ENCODE measurements at regions not wholly inside any gene's neighbourhood (a gene's known extent, or its start where the extent isn't known, plus 50 kb on each side); places are given as distances from the start of the nearest gene placed in this dataset.

GRCh38 chr14:49997991-49998390, 105.1 kb downstream of the ARF6 start:
- Histone ChIP-seq H3K36me3 (no peaks in the 10 kb centered on the region), H3K4me3 (replicated peaks in 1 of 3) (no peak overlapping the region), H3K4me1 (peaks cover 41 to 45% of the 10 kb centered on the region in 2 donors), H3K27me3 (no peaks in the 10 kb centered on the region), H3K9me3 (no peaks in the 10 kb centered on the region), H3K27ac (no peak overlapping the region)
- intact Hi-C loops (cut with DNase I) = no loop called here
- no peak for TF ChIP-seq CTCF (IDR thresholded peaks at IDR 0.05)
- no peak for TF ChIP-seq POLR2A (IDR thresholded peaks at IDR 0.05)
- WGBS, 2 donors = 90 to 100% methylated on average over 4 of the region's 4 CpGs
- DNase-seq = no peak

GRCh38 chr14:49999146-49999761, 106.4 kb downstream of the ARF6 start:
- Histone ChIP-seq H3K27ac (peak overlapping the region; percentile 93 to 96 (median 93)), H3K9me3 (no peaks in the 10 kb centered on the region), H3K27me3 (no peaks in the 10 kb centered on the region), H3K4me1 (peaks cover 44 to 47% of the 10 kb centered on the region in 2 donors), H3K36me3 (no peaks in the 10 kb centered on the region), H3K4me3 (replicated peaks in 1 of 3) (no peak overlapping the region)
- intact Hi-C loops (cut with DNase I) = no loop called here
- peak; percentile 89 to 92 for DNase-seq
- 24 to 26% methylated on average over 4 to 5 of the region's 5 CpGs for WGBS, 2 donors
- no peak for TF ChIP-seq CTCF (IDR thresholded peaks at IDR 0.05)
- peak in 1 of 2 donors; percentile 50 for TF ChIP-seq POLR2A (IDR thresholded peaks at IDR 0.05)

GRCh38 chr14:49999826-50000379, 107.0 kb downstream of the ARF6 start:
- H3K4me1 ChIP-seq = peaks cover 44 to 47% of the 10 kb centered on the region in 2 donors

GRCh38 chr14:50000380-50001150, 107.7 kb downstream of the ARF6 start:
- TF ChIP-seq CTCF (IDR thresholded peaks at IDR 0.05) (no peak), POLR2A (IDR thresholded peaks at IDR 0.05) (peak in 1 of 2 donors; percentile 53)
- intact Hi-C loops (cut with DNase I) = loop anchor here (5.0 kb wide), 1 partner anchor 108 kb away; the partner anchor contains the start of gene ARF6
- WGBS, 2 donors = 15 to 18% methylated on average over 10 of the region's 10 CpGs
- Histone ChIP-seq H3K27me3 (no peaks in the 10 kb centered on the region), H3K36me3 (no peaks in the 10 kb centered on the region), H3K4me3 (replicated peaks in 1 of 3) (no peak overlapping the region), H3K9me3 (no peaks in the 10 kb centered on the region), H3K4me1 (peaks cover 44 to 47% of the 10 kb centered on the region in 2 donors), H3K27ac (peak overlapping the region; percentile 93 to 96 (median 93))
- peak; percentile 82 to 85 for DNase-seq

More at GRCh38 chr14:49999826-50000379, 107.0 kb downstream of the ARF6 start:
- Histone ChIP-seq H3K27me3 (no peaks in the 10 kb centered on the region), H3K27ac (peak overlapping the region; percentile 93 to 96 (median 93)), H3K36me3 (no peaks in the 10 kb centered on the region), H3K9me3 (no peaks in the 10 kb centered on the region), H3K4me3 (replicated peaks in 1 of 3) (no peak overlapping the region)
- intact Hi-C loops (cut with DNase I) = loop anchor here (5.0 kb wide), 1 partner anchor 108 kb away; the partner anchor contains the start of gene ARF6
- TF ChIP-seq POLR2A (IDR thresholded peaks at IDR 0.05) (no peak), CTCF (IDR thresholded peaks at IDR 0.05) (no peak)
- 44 to 50% methylated on average over 12 to 13 of the region's 13 CpGs for WGBS, 2 donors
- peak in 1 of 2 donors; percentile 16 for DNase-seq
